NCI-H748 treated with DMSO at 0.1 percent for 48 hours (cell line): ENCODE measurements at regions not wholly inside any gene's neighbourhood (a gene's known extent, or its start where the extent isn't known, plus 50 kb on each side); places are given as distances from the start of the nearest gene placed in this dataset.
"Not testable (repeated sequence)": the region's sequence is repeated elsewhere in the genome, so short reads cannot be mapped to it uniquely, and the experiment has no call there.

Experiments
- DNase-seq: peaks from one replicate; lab custom pipeline; 2025; lab: John Stamatoyannopoulos, UW

DNA sequence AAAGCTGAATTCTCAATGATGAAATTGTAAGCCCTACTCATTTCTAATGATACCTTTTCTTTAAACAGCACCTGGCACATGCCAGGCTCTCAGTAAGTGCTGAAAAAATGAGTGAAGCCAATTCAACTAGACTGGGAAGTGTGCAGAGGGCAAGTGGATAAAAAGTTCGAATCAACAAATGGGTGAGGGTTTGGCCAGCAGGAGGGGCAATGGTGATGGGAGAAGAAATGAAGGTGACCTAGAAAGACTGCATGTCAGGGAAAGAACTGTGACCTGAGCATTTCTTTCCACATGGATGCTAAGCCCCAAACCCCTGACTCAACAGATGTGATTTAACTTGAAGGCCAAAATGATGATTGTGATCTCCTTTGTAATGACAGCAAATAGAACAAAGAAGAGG is 54.6 kb downstream of the DKK1 start:
- DNase-seq, result no peak

DNA sequence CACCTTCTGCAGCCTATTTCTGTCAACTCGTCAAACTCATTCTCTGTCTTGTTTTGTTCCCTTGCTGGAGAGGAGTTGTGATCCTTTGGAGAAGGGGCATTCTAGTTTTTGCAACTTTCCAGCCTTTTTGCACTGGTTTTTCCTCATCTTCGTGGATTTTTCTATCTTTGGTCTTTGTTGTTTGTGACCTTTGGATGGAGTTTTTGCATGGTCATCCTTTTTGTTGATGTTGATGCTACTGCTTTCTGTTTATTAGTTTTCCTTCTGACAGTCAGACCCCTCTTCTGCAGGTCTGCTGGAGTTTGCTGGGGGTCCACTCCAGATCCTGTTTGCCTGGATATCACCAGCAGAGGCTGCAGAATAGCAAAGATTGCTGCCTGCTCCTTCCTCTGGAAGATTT is 60.1 kb downstream of the DKK1 start:
- DNase-seq, result not testable (repeated sequence)

DNA sequence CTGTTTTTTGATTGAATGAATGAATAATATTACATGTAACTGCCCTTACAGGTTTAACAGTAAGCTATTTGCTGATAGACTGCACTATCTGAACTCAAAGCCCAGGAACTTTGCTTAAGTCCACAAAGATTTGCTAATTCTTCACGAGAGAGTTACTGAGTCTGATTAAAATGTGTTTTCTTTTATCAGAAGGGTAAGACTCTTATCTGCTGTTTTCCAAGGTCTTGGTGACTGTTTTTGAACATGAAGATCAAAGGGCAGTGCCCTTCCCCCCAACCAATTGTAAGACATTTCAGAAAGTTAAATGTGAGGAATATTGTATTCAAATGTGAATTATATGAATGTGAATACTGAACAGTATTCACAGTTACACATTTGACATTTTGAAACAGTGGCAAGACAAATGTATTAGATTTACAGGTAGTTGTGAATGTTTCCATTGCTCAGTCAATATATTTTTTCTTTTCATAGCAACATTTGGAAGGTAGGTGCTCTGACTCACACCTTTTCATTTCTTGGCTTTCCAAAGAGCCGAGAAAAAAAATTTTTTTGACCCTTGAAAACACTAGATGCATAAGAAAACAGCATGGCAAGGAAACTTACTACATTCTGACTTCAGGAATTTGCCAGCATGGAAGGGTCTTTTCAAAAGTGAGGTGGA is 62.7 kb downstream of the DKK1 start:
- no peak for DNase-seq

DNA sequence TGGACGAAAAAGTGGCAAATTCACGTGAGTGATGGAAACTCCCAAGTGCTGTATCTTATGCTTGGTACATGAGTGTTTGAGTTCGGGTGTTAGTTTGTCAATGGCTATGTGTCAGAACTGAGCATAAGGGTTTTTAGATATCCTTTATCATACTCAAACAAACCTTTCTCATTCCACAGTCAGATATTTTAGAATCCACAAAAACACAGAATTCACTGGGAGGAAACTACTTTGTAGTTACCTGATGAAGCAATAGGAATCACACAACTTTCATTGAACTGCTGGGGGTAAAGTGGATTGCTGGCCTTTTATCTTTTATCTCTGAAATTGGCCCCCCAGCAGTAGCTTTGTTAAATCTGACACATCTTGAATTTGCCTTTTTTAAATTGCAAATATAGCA is 64.0 kb downstream of the DKK1 start:
- DNase-seq, result no peak

DNA sequence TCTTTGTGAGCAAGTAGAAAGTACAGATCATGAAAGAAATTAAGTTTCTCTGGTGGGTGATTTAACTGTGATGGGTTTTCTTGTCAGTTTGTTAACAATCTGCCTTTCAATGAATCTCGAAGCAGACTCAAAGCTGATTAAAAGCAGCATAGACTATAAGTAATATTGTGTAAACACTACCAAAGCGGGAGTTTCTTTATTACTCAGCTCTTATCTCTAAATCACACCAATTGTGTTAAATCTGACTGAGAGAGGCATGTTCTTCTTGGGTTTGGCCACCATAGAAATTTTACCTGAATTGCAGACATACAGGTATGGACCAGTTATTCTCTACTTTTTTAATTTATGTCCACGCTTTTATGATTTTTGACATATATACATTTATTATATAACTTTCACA is 65.2 kb downstream of the DKK1 start:
- DNase-seq, result no peak

DNA sequence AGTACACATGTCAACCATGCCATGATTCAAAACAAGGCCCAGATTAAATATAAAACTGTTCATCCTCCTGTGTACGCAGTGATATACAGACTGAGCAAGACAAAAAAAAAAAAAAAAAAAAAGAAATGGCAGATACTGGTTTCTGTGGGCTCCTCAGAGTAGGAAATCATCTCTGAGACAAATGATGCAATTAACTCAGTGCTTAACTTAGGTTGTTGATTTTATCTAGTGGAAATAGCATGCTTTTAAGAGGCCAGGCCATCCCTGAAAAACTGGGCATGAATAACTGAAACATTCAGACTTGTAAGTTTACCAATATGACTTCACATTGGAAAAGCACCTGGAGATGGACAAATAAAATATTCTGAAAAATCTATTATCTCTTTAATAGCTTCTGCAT is 69.0 kb downstream of the DKK1 start:
- no peak for DNase-seq

DNA sequence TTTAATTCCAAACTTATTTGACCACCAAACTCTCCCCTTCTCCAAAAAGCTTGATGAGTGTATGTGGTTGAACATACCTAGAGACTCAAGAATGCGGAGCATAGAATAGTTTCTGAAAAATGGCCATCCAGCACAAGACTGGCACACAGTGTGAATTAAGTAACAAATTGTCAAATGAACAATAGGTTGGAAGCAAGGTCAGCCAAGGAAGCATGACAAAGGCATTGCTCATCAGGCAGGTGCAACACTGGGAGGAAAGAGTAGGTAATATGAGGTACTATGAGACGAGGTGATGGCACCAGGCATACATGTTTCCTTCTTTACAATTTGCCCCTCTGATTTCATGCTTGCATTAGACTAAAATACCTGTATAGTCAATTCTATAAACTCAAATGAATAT is 73.7 kb downstream of the DKK1 start:
- no peak for DNase-seq

DNA sequence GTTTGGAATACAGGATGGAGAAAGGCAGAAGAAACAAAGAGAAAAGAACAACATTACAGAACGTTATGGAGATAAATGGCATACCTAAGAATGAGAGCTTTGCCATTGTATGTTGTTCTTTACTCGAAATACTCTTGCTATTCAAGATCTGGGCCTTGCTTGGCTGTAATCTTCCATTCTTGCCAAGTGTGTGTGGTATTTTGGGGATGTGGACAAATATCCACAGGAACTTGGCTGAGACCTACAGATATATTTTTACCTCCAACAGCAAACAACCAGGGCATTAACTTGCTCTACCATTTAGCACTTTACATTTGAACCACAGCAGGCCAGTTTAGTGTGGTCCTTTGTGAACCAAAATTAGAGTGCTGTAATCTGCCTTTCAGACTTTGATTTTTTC is 76.3 kb downstream of the DKK1 start:
- no peak for DNase-seq

DNA sequence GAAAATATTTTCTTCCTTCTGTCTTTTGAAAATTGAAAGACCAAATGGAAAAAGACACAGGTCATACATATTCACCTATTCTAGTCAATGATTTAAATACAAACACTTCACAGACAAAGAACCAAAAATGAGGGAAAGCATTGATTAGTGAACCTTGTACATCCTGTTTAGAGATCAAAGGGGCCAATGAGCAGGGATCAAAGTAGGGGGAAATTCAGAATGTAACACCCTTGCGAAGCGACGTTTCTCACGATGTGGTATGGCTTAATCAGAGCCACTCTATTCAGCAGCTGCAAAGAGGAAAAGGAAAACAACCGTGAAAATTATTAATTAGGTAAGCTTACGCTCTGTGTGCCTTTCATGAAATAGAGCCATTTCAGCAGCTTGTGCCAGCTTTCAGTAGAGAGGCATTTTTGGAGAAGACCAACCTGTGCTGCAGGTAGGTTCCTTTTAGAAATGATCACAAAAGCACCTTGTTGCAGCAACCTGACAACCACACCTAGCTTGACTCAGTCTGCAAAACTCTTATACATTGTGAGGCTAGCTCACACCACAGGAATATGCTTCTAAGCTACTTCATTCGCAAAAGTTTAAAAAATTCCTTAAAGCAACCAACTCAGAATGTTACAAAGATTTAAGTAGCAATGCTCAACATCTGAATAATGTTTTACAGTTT is 78.0 kb downstream of the DKK1 start:
- DNase-seq, result no peak

DNA sequence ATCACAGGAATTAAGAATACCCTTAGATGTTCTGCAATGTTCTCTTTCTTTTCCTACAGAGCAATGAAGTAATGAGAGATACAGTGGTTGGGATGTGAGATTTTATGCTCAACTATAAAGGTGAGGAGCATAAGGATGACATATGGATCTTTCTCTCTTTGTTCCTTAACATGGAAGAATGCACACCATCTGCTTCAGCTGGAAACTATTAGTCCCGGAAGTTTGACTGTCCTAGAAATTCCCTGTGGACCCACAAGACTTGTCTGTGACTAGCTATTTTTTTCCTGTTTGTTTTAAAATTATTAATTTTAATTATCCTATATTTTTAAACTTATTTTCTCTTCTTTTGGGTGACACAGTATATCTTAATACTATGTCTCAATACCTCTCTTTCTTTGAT is 80.2 kb downstream of the DKK1 start:
- DNase-seq, result no peak

DNA sequence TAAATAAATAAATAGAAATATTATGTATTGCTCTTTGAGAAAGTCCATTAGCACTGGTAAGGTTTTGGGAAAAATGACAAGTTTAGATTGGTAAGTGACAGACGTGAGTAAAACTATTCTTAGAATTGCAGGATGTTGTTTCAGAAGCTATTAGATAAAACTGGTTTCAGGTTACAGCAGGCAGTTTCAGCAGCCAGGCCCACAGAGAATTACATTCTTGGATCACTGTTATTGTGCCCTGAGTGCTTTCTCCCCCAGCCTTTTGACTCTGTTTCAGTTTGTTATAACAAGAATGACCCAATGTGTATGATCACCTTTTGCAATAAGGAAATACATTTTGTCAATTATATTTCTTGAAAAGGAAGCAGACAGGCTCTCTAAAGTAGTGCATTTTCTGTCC is 86.5 kb downstream of the DKK1 start:
- DNase-seq, result no peak

DNA sequence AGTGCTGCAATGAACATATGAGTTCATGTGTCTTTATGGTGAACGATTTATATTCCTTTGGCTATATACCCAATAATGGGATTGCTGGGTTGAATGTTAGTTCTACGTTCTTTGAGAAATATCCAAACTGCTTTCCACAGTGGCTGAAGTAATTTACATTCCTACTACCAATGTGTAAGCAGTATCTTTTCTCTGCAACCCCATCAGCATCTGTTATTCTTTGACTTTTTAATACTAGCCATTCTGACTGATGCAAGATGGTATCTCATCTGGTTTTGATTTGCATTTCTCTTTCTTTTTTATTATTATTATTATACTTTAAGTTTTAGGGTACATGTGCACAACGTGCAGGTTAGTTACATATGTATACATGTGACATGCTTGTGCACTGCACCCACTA is 89.7 kb downstream of the DKK1 start:
- DNase-seq, result not testable (repeated sequence)

DNA sequence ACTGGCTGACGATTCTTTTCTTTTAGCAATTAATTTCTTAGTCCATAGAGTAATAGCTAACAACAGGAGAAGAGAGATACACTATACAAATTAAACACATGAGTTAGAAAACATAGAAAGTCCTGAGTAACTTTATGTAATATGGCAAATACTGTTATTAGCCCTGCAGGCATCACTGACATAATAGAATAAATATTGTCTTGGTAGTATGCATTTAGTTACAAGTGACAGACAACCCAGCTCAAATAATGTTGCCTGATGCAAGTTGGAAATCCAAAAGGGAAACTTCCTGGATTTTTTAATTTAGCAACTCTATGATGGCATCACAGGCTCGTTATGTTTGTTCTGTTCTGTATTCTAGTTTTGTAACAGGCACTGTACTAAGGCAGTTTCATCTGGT is 95.1 kb downstream of the DKK1 start:
- DNase-seq, result no peak

DNA sequence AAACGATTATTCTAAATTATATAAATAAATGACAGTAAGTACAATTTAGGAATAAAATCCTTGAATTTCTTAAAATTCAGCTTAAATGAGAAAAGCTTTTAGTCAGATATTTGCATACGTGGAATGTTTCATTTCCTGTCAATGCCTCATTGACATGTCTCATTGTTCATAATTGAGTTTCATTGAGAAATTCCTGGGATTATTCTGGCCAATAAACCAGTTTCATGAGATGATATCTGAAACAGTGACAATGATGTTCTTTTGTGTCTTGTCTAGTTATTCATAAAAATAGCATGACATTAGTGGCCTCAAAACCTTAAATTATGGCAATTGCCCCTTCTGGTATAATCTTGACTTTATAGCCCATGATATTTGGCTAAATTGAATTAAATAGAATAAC is 95.8 kb downstream of the DKK1 start:
- DNase-seq, result no peak

DNA sequence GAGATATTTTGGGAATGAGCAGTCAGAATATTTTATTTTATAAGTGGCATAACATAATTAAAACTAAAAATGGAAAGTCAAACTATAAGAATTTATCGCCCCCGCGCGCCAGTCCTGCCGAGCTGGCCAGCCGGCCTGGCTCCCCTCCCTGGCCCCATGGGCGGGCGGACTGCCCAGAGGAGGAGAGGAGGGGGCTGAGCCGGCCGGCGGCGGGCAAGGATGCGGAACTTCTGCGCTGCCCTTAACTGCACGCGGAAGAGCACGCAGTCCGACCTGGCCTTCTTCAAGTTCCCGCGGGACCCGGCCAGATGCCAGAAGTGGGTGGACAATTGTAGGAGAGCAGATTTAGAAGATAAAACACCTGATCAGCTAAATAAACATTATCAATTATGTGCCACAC is 96.8 kb downstream of the DKK1 start:
- no peak for DNase-seq

DNA sequence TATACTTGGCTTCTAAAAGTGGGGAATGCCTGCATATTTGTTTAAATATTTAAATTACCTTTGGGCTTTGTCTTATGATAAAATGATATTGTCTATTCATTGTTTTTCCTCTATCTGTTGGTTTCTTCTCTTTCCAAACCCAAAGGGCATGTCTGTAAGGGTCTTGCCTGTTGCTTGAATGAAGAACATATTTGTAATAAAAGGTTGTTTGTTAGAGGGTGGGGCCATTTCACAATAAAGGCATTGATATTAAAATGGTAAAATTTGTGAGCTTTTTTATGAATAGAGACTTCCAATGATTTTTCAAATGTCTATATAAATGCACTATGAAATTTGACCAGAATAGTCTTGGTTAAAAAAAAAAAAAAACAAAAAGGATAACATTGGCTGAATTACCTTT is 105.2 kb downstream of the DKK1 start:
- no peak for DNase-seq

DNA sequence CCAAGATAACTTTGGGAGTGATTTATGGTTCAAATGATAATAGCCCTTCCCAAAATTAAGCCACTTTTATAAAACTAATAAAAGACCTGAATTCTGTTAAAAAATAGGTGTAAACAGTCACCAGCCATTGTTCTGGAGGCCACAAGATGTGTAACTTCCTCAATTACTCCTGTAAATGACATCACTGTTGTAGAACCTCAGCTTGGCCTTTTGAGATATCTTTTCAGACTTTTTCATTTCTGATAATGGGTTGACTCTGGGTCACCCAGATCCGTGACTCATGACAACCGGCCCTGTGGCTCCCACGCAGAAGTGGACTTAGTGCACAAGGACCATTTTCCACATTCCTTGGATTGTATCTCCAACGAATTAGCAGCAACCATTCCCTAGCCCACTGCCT is 106.6 kb downstream of the DKK1 start:
- no peak for DNase-seq

DNA sequence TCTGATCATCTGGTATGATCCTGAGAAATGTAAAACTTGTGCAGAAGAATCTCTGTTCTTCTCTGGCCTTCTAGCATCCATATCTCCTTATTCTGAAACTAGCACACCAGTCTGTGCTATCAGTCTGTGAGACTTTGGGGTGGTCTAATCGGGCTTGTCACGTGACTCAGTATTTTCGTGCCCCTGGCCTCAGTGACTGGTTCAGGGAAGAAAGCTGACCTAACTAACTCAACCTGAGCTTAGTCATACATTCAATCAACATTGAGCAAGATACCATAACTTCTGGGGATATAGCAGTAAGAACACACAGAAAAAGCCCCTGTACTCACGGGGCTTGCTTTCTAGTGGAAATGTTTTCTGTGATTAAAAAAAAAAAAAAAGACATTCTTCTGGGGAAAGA is 109.3 kb downstream of the DKK1 start:
- DNase-seq, result no peak

DNA sequence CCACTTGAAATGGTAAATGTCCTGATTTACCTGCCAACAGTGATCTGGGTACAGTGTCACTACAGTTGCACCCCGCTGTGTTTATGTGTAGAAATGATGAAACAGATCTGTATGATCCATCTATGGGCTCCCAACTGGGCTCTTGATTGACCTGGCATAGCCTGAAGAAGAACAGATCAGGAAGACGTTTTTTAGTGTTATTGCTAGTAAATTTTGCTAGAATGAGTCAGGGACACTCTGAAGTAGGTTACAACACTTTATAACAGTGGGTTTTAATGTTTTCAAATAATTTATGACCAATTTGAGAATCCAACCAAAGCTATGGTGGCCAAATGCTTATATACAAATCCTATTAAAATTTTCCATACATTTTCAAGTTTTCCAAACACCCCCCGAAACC is 110.3 kb downstream of the DKK1 start:
- DNase-seq, result no peak

DNA sequence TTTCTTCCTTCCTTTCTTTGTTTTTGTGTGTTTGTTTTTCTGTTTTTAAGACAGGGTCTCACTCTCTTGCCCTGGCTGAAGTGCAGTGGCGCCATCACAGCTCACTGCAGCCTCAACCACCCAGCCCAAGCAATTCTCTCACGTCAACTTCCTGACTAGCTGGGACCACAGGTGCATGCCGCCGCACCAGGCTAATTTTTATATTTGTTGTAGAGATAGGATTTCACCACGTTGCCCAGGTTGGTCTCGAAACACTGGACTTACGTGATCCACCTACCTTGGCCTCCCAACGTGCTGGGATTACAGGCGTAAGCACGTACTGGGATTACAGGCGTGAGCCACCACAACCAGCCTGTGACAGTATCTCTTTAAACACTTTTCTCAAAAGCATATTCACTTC is 120.7 kb downstream of the DKK1 start:
- DNase-seq, result no peak

DNA sequence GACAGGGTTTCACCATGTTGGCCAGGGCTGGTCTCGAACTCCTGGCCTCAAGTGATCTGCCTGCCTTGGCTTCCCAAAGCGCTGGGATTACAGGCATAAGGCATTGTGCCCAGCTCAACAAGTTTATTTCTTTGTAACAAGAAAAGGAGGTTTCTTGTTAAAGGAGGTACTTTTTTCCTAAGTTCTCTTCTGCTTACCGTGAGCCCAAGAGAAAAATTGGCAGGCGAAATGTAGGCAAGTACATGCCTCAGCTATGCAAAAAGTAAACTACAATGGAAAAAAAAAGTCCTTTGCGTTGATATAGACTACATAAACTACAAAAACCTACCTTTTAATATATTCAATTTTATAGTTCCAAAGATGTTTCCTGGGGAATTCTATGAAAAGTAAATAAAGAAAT is 122.6 kb downstream of the DKK1 start:
- DNase-seq, result no peak

DNA sequence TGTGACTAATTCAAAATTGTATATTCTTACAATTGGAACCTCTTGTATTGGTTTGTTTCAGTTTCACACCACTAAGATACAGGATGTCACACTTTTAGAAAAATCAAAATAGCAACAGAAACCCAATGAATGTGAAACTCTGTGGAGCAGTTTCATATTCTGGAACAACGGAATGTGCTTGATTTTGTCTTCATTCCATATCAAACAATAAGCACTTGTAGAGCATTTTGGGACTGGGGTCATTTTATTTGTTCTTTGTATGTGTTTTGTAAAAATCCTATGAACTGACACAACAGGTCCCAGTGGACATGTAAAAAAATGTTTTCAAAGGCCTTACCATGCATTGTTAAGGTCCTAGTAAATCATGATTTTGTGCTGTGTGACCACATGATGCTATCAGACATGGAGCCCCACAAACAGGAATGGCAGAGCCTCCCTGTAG is 123.1 kb downstream of the DKK1 start:
- DNase-seq, result no peak

DNA sequence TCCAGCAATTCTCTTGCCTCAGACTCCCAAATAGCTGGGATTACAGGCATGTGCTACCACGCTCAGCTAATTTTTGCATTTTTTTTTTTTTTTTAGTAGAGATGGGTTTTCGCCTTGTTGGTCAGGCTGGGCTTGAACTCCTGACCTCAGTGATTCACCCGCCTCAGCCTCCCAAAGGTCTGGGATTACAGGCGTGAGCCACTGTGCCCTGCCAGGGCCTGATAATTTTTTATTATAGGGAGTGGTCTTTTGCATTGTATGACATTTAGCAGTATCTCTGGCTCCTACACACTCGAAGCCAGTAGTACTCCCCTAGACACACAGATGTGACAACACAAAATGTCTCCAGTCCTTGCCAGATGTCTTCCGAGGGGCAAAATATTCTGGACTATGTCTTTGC is 124.0 kb downstream of the DKK1 start:
- DNase-seq, result no peak

DNA sequence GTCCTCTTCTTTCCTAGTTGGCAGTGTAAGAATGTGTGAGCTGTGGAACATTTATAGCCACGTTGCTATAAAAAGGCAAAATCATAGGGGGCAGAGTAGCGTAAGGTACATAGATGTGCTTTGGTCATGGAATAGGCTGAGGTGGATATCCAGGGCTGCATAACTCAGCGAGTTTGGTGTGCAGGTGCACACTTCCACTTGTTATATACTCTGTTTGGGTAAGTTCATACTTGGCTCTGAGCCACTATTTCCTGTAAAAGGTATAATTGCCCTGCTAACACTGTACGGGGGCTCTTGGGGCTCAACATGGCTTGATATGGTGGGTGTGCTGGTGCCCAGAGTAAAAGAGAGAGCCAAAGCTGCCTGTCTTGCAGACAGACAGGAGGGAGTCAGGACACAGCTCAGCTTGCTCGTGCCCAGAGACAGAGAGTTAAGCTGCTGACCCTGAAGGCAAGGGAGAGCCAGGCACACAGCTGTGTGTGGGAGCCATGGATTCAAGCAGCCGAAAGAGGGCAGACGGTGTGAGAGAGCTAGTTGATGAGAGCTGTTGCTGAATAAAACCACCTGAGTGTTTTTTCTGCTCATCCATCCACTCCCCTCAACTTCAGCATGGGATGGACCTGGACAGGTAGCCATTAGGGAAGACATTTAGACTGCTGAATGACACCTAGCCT is 126.7 kb downstream of the DKK1 start:
- no peak for DNase-seq
